A549 (cell line): ENCODE measurements at regions not wholly inside any gene's neighbourhood (a gene's known extent, or its start where the extent isn't known, plus 50 kb on each side); places are given as distances from the start of the nearest gene placed in this dataset.

Experiments
- ATAC-seq, 2 experiments: fragments of 200-7000 bp in 1 of 2; fragments of >200 bp in 1 of 2; cut with Nextera tagmentation in 1 of 2; cut with Tn5 transposase in 1 of 2; 3 replicates each; pipeline versions ENCODE4 v1.8.0 to v1.9.1; 2018 to 2020; ENCODE audit warnings: mild to moderate bottlenecking in 1 of 2, moderate library complexity in 1 of 2
- CTCF ChIA-PET: fragments of 300-600 bp; sonication (Branson Sonifier 250); formaldehyde crosslinking; extraction: SDS; loops from one replicate; lab custom pipeline; 2021; ENCODE audit warnings: antibody characterized with exemption, inconsistent platforms; lab: Yijun Ruan, JAX
- POLR2A ChIA-PET: fragments of 350-600 bp; formaldehyde crosslinking; extraction: SDS; loops from one replicate; lab custom pipeline; 2021; ENCODE audit warnings: antibody characterized with exemption, inconsistent platforms; lab: Yijun Ruan, JAX
- DNase-seq, 2 experiments: peaks; one replicate each; pipeline versions ENCODE4 v3.0.0 to v3.0.0-alpha.2; 2011 to 2016; ENCODE audit warnings: low read depth in 1 of 2, low spot score in 1 of 2
- FAIRE-seq: peaks from 2 replicates; lab custom pipeline; 2011; peaks lifted over from hg19 to GRCh38; lab: Jason Lieb, UNC
- H3K27ac ChIP-seq, 2 experiments: fragments of >200 bp; sonication (Bioruptor Twin); formaldehyde crosslinking; 3 replicates each; pipeline ENCODE4 v1.5.1; 2016 to 2017
- H3K4me1 ChIP-seq: fragments of >200 bp; sonication (Bioruptor Twin); formaldehyde crosslinking; 3 replicates; pipeline ENCODE4 v1.6.1; 2016
- H3K4me2 ChIP-seq: fragments of >200 bp; sonication (Bioruptor Twin); formaldehyde crosslinking; 3 replicates; pipeline ENCODE4 v1.6.1; 2016
- H3K4me3 ChIP-seq: fragments of >200 bp; sonication (Bioruptor Twin); formaldehyde crosslinking; 3 replicates; pipeline ENCODE4 v1.5.1; 2016
- H3K9me3 ChIP-seq: fragments of >200 bp; sonication (Bioruptor Twin); formaldehyde crosslinking; 3 replicates; pipeline ENCODE4 v1.6.1; 2016
- CBX2 ChIP-seq: fragments of 200-600 bp; sonication (generic); IDR thresholded peaks from 2 replicates; pipeline ENCODE4 v1.6.1; 2016; ENCODE audit warnings: low read depth, mild to moderate bottlenecking, borderline replicate concordance
- CHD2 ChIP-seq: fragments of 150-350 bp; IDR thresholded peaks from 2 replicates; pipeline ENCODE4 v1.6.1; 2014; ENCODE audit warnings: low read length; ENCODE audit not compliant: partially characterized antibody
- E2F6 ChIP-seq: IDR thresholded peaks from 2 replicates; pipeline ENCODE4 v1.6.1; 2012; ENCODE audit warnings: low read depth, borderline replicate concordance
- EHF ChIP-seq: fragments of 250-450 bp; sonication (Bioruptor Pico); IDR thresholded peaks from 2 replicates; pipeline ENCODE4 v1.5.0; 2020; ENCODE audit warnings: mild to moderate bottlenecking
- EP300 ChIP-seq, 2 experiments: fragments of >200 bp; sonication (Bioruptor Twin); formaldehyde crosslinking; IDR thresholded peaks; 2 replicates in 1 of 2; 3 replicates in 1 of 2; pipeline ENCODE4 v1.6.1; 2016 to 2017
- FOXS1 ChIP-seq: fragments of 250-450 bp; sonication (Bioruptor Pico); IDR thresholded peaks from 2 replicates; pipeline ENCODE4 v1.5.0; 2020; ENCODE audit warnings: mild to moderate bottlenecking, moderate library complexity
- GATA3 ChIP-seq: IDR thresholded peaks from 2 replicates; pipeline ENCODE4 v1.6.1; 2012; ENCODE audit warnings: borderline replicate concordance
- HDAC2 ChIP-seq: fragments of 200-600 bp; sonication (generic); IDR thresholded peaks from 2 replicates; pipeline ENCODE4 v1.6.1; 2016
- JUN ChIP-seq, 2 experiments: fragments of >200 bp; sonication (Bioruptor Twin); formaldehyde crosslinking; IDR thresholded peaks; 2 replicates in 1 of 2; 3 replicates in 1 of 2; pipeline ENCODE4 v1.6.1; 2016 to 2017
- KDM1A ChIP-seq: fragments of 200-600 bp; sonication (generic); IDR thresholded peaks from 2 replicates; pipeline ENCODE4 v1.6.1; 2016; ENCODE audit warnings: low read depth, mild to moderate bottlenecking
- KDM5A ChIP-seq: fragments of 200-600 bp; sonication (generic); IDR thresholded peaks from 2 replicates; pipeline ENCODE4 v1.6.1; 2016; ENCODE audit warnings: antibody characterized with exemption, mild to moderate bottlenecking
- MAFK ChIP-seq: fragments of 450-650 bp; IDR thresholded peaks from 2 replicates; pipeline ENCODE4 v1.6.1; 2014; ENCODE audit not compliant: partially characterized antibody
- NPAS2 ChIP-seq: fragments of 250-450 bp; sonication (Bioruptor Pico); IDR thresholded peaks from 2 replicates; pipeline ENCODE4 v1.8.0; 2022; ENCODE audit warnings: mild to moderate bottlenecking, moderate library complexity, borderline replicate concordance
- NR3C1 ChIP-seq: fragments of >200 bp; sonication (Bioruptor Twin); formaldehyde crosslinking; IDR thresholded peaks from 3 replicates; pipeline ENCODE4 v1.6.1; 2017
- PHF8 ChIP-seq: fragments of 200-600 bp; sonication (generic); IDR thresholded peaks from 2 replicates; pipeline ENCODE4 v1.6.1; 2016; ENCODE audit warnings: low read depth, mild to moderate bottlenecking, antibody characterized with exemption, moderate library complexity, borderline replicate concordance
- RAD21 ChIP-seq, 2 experiments: fragments of >200 bp in 1 of 2; sonication (Bioruptor Twin) in 1 of 2; formaldehyde crosslinking in 1 of 2; IDR thresholded peaks in 1 of 2; conservative IDR thresholded peaks in 1 of 2; 2 replicates in 1 of 2; 3 replicates in 1 of 2; pipeline ENCODE4 v1.6.1; 2012 to 2018; ENCODE audit warnings: inconsistent platforms in 1 of 2
- RARB ChIP-seq: fragments of 250-450 bp; sonication (Bioruptor Pico); IDR thresholded peaks from 2 replicates; pipeline ENCODE4 v1.8.0; 2021; ENCODE audit warnings: mild to moderate bottlenecking, moderate library complexity
- SMC3 ChIP-seq: fragments of >200 bp; sonication (Bioruptor Twin); formaldehyde crosslinking; IDR thresholded peaks from 3 replicates; pipeline ENCODE4 v1.6.1; 2018; ENCODE audit warnings: inconsistent platforms
- ZC3H11A ChIP-seq: fragments of 450-650 bp; IDR thresholded peaks from 2 replicates; pipeline ENCODE4 v1.6.1; 2014; ENCODE audit warnings: antibody characterized with exemption, mild to moderate bottlenecking
- ZSCAN20 ChIP-seq: fragments of 250-450 bp; sonication (Bioruptor Pico); IDR thresholded peaks from 2 replicates; pipeline ENCODE4 v1.8.0; 2022; ENCODE audit warnings: mild to moderate bottlenecking, moderate library complexity
- WGBS: methylation state at CpG from one replicate; pipeline ENCODE4 v1.1.6; 2017; ENCODE audit errors: missing lambda C conversion rate; 5-methylcytosine and 5-hydroxymethylcytosine counted together
- TF ChIP-seq, protein P1 (sequence below): fragments of 250-450 bp; sonication (Bioruptor Pico); IDR thresholded peaks from 2 replicates; pipeline ENCODE4 v1.5.0; 2021; ENCODE audit warnings: mild to moderate bottlenecking, moderate library complexity, borderline replicate concordance
- TF ChIP-seq, protein P2 (sequence below): fragments of >200 bp; sonication (Bioruptor Twin); formaldehyde crosslinking; IDR thresholded peaks from 3 replicates; pipeline ENCODE4 v1.5.1; 2016
- TF ChIP-seq, protein P3 (sequence below): fragments of >200 bp; sonication (Bioruptor Twin); formaldehyde crosslinking; IDR thresholded peaks from 2 replicates; pipeline ENCODE4 v1.6.1; 2016

GRCh38 chr2:5923957-5924945 is 232.1 kb downstream of the SOX11 start:
- ChIA-PET CTCF (no interaction called here), POLR2A (no interaction called here)
- WGBS, result 7% methylated on average over 12 of the region's 12 CpGs
- ATAC-seq, result no peak
- Histone ChIP-seq H3K4me2 (no peak overlapping the region), H3K4me1 (no peaks in the 10 kb centered on the region), H3K9me3 (no peaks in the 10 kb centered on the region), H3K27ac (no peak overlapping the region), H3K4me3 (no peak overlapping the region)
- no peak for DNase-seq
- TF ChIP-seq FOXS1 (CRISPR knock-in tag), result no peak
- no peak for TF ChIP-seq CHD2
- no peak for TF ChIP-seq KDM5A
- no peak for TF ChIP-seq ZSCAN20 (CRISPR knock-in tag)
- TF ChIP-seq E2F6, result no peak
- FAIRE-seq, result no peak

- Histone ChIP-seq H3K4me2 (no peak overlapping the region), H3K27ac (no peak overlapping the region), H3K4me3 (no peak overlapping the region), H3K9me3 (no peaks in the 10 kb centered on the region), H3K4me1 (no peaks in the 10 kb centered on the region)
- WGBS, result 2% methylated on average over 4 of the region's 4 CpGs
- FAIRE-seq, result no peak
- CTCF ChIA-PET, result no interaction called here
- no peak for TF ChIP-seq KDM1A
- TF ChIP-seq EHF, result no peak
- no peak for TF ChIP-seq SMC3
- TF ChIP-seq MAFK, result no peak
- no peak for TF ChIP-seq NPAS2
- no peak for TF ChIP-seq HDAC2
- TF ChIP-seq ZC3H11A, result no peak
- TF ChIP-seq EP300 (IDR thresholded peaks at IDR 0.05), result no peak
- no peak for DNase-seq
- POLR2A ChIA-PET, result no interaction called here
- ATAC-seq, result no peak
These were observed 233.4 kb downstream of the SOX11 start for GRCh38 chr2:5925604-5926003.

GRCh38 chr2:5926871-5927512 is 234.8 kb downstream of the SOX11 start:
- ChIA-PET POLR2A (no interaction called here), CTCF (no interaction called here)
- ATAC-seq, result no peak
- H3K4me3 ChIP-seq, result no peak overlapping the region
- no peaks in the 10 kb centered on the region for H3K9me3 ChIP-seq
- no peak overlapping the region for H3K4me2 ChIP-seq
- TF ChIP-seq GATA3 (no peak), RARB (CRISPR knock-in tag) (no peak), EP300 (IDR thresholded peaks at IDR 0.05) (no peak), CBX2 (no peak), PHF8 (no peak), RAD21 (conservative IDR thresholded peaks at IDR 0.05 in 1 of 2, IDR thresholded peaks at IDR 0.05 in 1 of 2) (no peak), SMC3 (no peak), JUN (IDR thresholded peaks at IDR 0.05) (no peak), E2F6 (no peak), NR3C1 (no peak)
- TF ChIP-seq, protein P1, sequence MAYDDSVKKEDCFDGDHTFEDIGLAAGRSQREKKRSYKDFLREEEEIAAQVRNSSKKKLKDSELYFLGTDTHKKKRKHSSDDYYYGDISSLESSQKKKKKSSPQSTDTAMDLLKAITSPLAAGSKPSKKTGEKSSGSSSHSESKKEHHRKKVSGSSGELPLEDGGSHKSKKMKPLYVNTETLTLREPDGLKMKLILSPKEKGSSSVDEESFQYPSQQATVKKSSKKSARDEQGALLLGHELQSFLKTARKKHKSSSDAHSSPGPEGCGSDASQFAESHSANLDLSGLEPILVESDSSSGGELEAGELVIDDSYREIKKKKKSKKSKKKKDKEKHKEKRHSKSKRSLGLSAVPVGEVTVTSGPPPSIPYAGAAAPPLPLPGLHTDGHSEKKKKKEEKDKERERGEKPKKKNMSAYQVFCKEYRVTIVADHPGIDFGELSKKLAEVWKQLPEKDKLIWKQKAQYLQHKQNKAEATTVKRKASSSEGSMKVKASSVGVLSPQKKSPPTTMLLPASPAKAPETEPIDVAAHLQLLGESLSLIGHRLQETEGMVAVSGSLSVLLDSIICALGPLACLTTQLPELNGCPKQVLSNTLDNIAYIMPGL, result no peak
- TF ChIP-seq, protein P2, sequence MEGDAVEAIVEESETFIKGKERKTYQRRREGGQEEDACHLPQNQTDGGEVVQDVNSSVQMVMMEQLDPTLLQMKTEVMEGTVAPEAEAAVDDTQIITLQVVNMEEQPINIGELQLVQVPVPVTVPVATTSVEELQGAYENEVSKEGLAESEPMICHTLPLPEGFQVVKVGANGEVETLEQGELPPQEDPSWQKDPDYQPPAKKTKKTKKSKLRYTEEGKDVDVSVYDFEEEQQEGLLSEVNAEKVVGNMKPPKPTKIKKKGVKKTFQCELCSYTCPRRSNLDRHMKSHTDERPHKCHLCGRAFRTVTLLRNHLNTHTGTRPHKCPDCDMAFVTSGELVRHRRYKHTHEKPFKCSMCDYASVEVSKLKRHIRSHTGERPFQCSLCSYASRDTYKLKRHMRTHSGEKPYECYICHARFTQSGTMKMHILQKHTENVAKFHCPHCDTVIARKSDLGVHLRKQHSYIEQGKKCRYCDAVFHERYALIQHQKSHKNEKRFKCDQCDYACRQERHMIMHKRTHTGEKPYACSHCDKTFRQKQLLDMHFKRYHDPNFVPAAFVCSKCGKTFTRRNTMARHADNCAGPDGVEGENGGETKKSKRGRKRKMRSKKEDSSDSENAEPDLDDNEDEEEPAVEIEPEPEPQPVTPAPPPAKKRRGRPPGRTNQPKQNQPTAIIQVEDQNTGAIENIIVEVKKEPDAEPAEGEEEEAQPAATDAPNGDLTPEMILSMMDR, result no peak
- TF ChIP-seq, protein P3, sequence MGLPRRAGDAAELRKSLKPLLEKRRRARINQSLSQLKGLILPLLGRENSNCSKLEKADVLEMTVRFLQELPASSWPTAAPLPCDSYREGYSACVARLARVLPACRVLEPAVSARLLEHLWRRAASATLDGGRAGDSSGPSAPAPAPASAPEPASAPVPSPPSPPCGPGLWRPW, result no peak
- no peak for DNase-seq
- WGBS, result 1% methylated on average over 6 of the region's 6 CpGs
- no peaks in the 10 kb centered on the region for H3K4me1 ChIP-seq
- no peak for FAIRE-seq
- no peak overlapping the region for H3K27ac ChIP-seq
